ENCODE measurements at regions not wholly inside any gene's neighbourhood (a gene's known extent, or its start where the extent isn't known, plus 50 kb on each side); places are given as distances from the start of the nearest gene placed in this dataset.

DNA sequence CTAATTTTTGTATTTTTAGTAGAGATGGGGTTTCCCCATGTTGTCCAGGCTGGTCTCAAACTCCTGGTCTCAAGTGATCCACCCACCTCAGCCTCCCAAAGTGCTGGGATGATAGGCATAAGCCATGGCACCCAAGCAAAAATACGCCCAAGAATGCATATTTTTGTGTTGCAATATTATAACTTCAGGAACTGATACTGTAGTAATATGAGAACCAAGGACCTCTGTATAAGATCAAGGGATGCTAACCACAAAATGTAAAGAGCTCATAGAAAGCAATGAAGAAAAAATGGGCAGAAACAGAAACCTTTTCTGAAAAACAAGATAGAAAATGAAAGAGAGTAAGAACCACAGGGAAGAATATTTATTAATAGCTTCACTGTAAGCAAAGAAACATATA is 183.6 kb upstream of the RPL38 start:
- no peak for TF ChIP-seq FOSL1 (CRISPR knock-in tag; IDR thresholded peaks at IDR 0.05; ENCODE audit: borderline replicate concordance)
- no peak for TF ChIP-seq ETV6 (CRISPR knock-in tag; conservative IDR thresholded peaks at IDR 0.05)
- no peak for TF ChIP-seq USF2 (IDR thresholded peaks at IDR 0.05; ENCODE audit: low read depth, low read length)
- no peak for TF ChIP-seq USF2 (CRISPR knock-in tag; IDR thresholded peaks at IDR 0.05; ENCODE audit: borderline replicate concordance)
- TF ChIP-seq, protein P1, sequence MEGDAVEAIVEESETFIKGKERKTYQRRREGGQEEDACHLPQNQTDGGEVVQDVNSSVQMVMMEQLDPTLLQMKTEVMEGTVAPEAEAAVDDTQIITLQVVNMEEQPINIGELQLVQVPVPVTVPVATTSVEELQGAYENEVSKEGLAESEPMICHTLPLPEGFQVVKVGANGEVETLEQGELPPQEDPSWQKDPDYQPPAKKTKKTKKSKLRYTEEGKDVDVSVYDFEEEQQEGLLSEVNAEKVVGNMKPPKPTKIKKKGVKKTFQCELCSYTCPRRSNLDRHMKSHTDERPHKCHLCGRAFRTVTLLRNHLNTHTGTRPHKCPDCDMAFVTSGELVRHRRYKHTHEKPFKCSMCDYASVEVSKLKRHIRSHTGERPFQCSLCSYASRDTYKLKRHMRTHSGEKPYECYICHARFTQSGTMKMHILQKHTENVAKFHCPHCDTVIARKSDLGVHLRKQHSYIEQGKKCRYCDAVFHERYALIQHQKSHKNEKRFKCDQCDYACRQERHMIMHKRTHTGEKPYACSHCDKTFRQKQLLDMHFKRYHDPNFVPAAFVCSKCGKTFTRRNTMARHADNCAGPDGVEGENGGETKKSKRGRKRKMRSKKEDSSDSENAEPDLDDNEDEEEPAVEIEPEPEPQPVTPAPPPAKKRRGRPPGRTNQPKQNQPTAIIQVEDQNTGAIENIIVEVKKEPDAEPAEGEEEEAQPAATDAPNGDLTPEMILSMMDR (CRISPR knock-in tag; IDR thresholded peaks at IDR 0.05): no peak
- no peak for TF ChIP-seq NCOA2 (CRISPR knock-in tag; IDR thresholded peaks at IDR 0.05)
- TF ChIP-seq SP1 (IDR thresholded peaks at IDR 0.05): no peak
- TF ChIP-seq SP1 (CRISPR knock-in tag; IDR thresholded peaks at IDR 0.05): no peak

Data from HepG2 (cell line).